B cell (primary cell): ENCODE measurements at regions not wholly inside any gene's neighbourhood (a gene's known extent, or its start where the extent isn't known, plus 50 kb on each side); places are given as distances from the start of the nearest gene placed in this dataset.

Source experiments
- ATAC-seq: fragments of 200-7000 bp; cut with Tn5 transposase; one replicate; pipeline ENCODE4 v1.10.0; 2021; ENCODE audit warnings: low read depth, mild to moderate bottlenecking, moderate number of reproducible peaks, moderate library complexity
- CTCF ChIA-PET: fragments of 350-600 bp; sonication (Branson Sonifier 250); formaldehyde crosslinking; loops from one replicate; lab custom pipeline; 2021; ENCODE audit warnings: antibody characterized with exemption, inconsistent platforms; lab: Charles Lee
- POLR2A ChIA-PET: fragments of 350-600 bp; sonication (Branson Sonifier 250); formaldehyde crosslinking; loops from one replicate; lab custom pipeline; 2021; ENCODE audit warnings: antibody characterized with exemption; lab: Charles Lee
- DNase-seq: peaks from one replicate; pipeline ENCODE4 v3.0.0; 2013
- H2AFZ ChIP-seq: 2 replicates; pipeline ENCODE4 v1.6.1; 2012; ENCODE audit warnings: mild to moderate bottlenecking, low read depth, low read length; ENCODE audit not compliant: insufficient read depth, poor library complexity, severe bottlenecking
- H3K27ac ChIP-seq, 2 donors: 1 replicate in 1 of 2; 2 replicates in 1 of 2; pipeline ENCODE4 v1.5.1; 2012 to 2013; ENCODE audit warnings: low read length in 2 of 2, mild to moderate bottlenecking in 2 of 2, moderate library complexity in 1 of 2
- H3K27me3 ChIP-seq, 4 experiments: fragments of 200-600 bp in 1 of 4; sonication (generic) in 1 of 4; replicated peaks in 1 of 4; 1 replicate in 2 of 4; 2 replicates in 2 of 4; pipeline versions ENCODE4 v1.6.1 to v1.7.0; 2013 to 2016; ENCODE audit warnings: low read length in 3 of 4, mild to moderate bottlenecking in 2 of 4, mixed read lengths in 1 of 4, moderate library complexity in 1 of 4; ENCODE audit not compliant: insufficient read depth in 4 of 4, control insufficient read depth in 3 of 4; ENCODE audit errors: control extremely low read depth in 1 of 4
- H3K36me3 ChIP-seq, 2 experiments: replicated peaks in 1 of 2; 1 replicate in 1 of 2; 2 replicates in 1 of 2; pipeline versions ENCODE4 v1.6.1 to v1.7.1; 2013; ENCODE audit warnings: low read length in 1 of 2; ENCODE audit not compliant: insufficient read depth in 2 of 2, control insufficient read depth in 1 of 2; ENCODE audit errors: control extremely low read depth in 1 of 2, extremely low read depth in 1 of 2
- H3K4me1 ChIP-seq, 2 donors: fragments of 200-600 bp in 1 of 2; sonication (generic) in 1 of 2; 1 replicate in 1 of 2; 2 replicates in 1 of 2; pipeline versions ENCODE4 v1.5.1 to v1.6.1; 2013 to 2017; ENCODE audit warnings: low read length in 2 of 2; ENCODE audit not compliant: control insufficient read depth in 2 of 2, insufficient read depth in 2 of 2
- H3K4me2 ChIP-seq: replicated peaks from 2 replicates; pipeline ENCODE3; 2012; ENCODE audit warnings: mild to moderate bottlenecking, low read depth, low read length; ENCODE audit not compliant: poor library complexity, severe bottlenecking
- H3K4me3 ChIP-seq, 5 experiments: fragments of 200-600 bp in 1 of 5; sonication (generic) in 1 of 5; 1 replicate in 3 of 5; 2 replicates in 2 of 5; pipeline versions ENCODE4 v1.5.1 to v1.7.0; 2011 to 2016; ENCODE audit warnings: low read length in 4 of 5, mild to moderate bottlenecking in 4 of 5, low read depth in 2 of 5, control low read depth in 1 of 5, moderate library complexity in 1 of 5; ENCODE audit not compliant: insufficient read depth in 1 of 5; ENCODE audit errors: control extremely low read depth in 1 of 5, extremely low read depth in 1 of 5
- H3K79me2 ChIP-seq: fragments of 200-600 bp; sonication (generic); one replicate; pipeline ENCODE4 v1.6.0; 2016; ENCODE audit warnings: low read length; ENCODE audit not compliant: control insufficient read depth, insufficient read depth
- H3K9ac ChIP-seq: fragments of 200-600 bp; sonication (generic); 2 replicates; pipeline ENCODE4 v1.6.1; 2017; ENCODE audit warnings: mild to moderate bottlenecking, low read length, moderate library complexity
- H3K9me3 ChIP-seq, 3 donors: one replicate each; pipeline versions ENCODE4 v1.6.1 to v1.7.1; 2013; ENCODE audit warnings: low read length in 2 of 3; ENCODE audit not compliant: control insufficient read depth in 2 of 3, insufficient read depth in 1 of 3; ENCODE audit errors: control extremely low read depth in 1 of 3
- H4K20me1 ChIP-seq: 2 replicates; pipeline ENCODE4 v1.6.0; 2012; ENCODE audit warnings: mild to moderate bottlenecking, low read length; ENCODE audit not compliant: insufficient read depth, control insufficient read depth, poor library complexity, severe bottlenecking
- H3K27ac Mint-ChIP-seq: one replicate; pipeline ENCODE4 v1.8.0; 2021; ENCODE audit warnings: mixed read lengths
- H3K27me3 Mint-ChIP-seq: one replicate; pipeline ENCODE4 v1.8.0; 2021; ENCODE audit warnings: mixed read lengths
- H3K4me1 Mint-ChIP-seq: one replicate; pipeline ENCODE4 v1.8.0; 2021; ENCODE audit warnings: mixed read lengths
- H3K4me3 Mint-ChIP-seq: one replicate; pipeline ENCODE4 v1.8.0; 2021; ENCODE audit warnings: mixed read lengths
- H3K9me3 Mint-ChIP-seq: one replicate; pipeline ENCODE4 v1.8.0; 2022; ENCODE audit warnings: mixed read lengths; ENCODE audit not compliant: insufficient read depth
- EZH2 ChIP-seq: IDR thresholded peaks from 2 replicates; pipeline ENCODE4 v1.6.1; 2012; ENCODE audit warnings: borderline replicate concordance, low read depth, mild to moderate bottlenecking, moderate library complexity, low read length; ENCODE audit not compliant: insufficient read depth, poor library complexity, severe bottlenecking
- WGBS: methylation state at CpG from one replicate; pipeline ENCODE4 v1.1.5; 2013; ENCODE audit warnings: missing lambda C conversion rate; ENCODE audit not compliant: insufficient coverage; 5-methylcytosine and 5-hydroxymethylcytosine counted together
- intact Hi-C: fragments of 100-400 bp; cut with micrococcal nuclease; formaldehyde crosslinking; loops from one replicate; pipeline ENCODE4 v1.10.0; 2022
- TF ChIP-seq, protein P1 (sequence below): fragments of 200-600 bp; IDR thresholded peaks from one replicate; pipeline ENCODE4 v1.8.0; 2022; ENCODE audit warnings: antibody characterized with exemption, mild to moderate bottlenecking

DNA sequence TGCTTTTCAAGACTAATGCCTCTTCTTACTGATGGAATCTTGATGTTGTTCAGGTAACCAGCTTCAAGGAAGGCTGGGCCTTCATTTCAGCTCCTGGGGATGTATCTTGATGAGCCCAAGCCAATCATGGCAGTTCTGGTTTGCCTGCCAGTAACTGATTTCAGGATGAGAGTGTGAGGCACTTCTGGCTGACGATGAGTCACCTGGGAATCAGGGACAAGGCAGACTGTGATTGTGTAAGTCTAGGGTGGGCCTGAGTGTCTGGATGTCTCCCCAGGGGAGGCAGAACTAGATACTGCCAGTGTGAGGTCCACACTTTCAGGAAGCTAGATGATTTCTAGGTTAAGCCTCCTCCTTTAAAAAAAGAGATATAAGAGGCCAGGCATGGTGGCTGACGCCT lies 77.3 kb upstream of the KL start:
- no peaks in the 10 kb centered on the region for H3K27me3 ChIP-seq
- H3K4me2 ChIP-seq: no peak overlapping the region
- no peaks in the 10 kb centered on the region for H3K4me1 ChIP-seq
- no peak overlapping the region for H3K9ac ChIP-seq
- no peaks in the 10 kb centered on the region for H3K36me3 ChIP-seq
- ChIA-PET CTCF (no interaction called here), POLR2A (no interaction called here)
- H3K27ac ChIP-seq: no peak overlapping the region
- DNase-seq (no peak), ATAC-seq (no peak)
- WGBS: 93% methylated on average over 2 of the region's 2 CpGs
- no peaks in the 10 kb centered on the region for H3K79me2 ChIP-seq
- no peak for TF ChIP-seq EZH2
- TF ChIP-seq, protein P1, sequence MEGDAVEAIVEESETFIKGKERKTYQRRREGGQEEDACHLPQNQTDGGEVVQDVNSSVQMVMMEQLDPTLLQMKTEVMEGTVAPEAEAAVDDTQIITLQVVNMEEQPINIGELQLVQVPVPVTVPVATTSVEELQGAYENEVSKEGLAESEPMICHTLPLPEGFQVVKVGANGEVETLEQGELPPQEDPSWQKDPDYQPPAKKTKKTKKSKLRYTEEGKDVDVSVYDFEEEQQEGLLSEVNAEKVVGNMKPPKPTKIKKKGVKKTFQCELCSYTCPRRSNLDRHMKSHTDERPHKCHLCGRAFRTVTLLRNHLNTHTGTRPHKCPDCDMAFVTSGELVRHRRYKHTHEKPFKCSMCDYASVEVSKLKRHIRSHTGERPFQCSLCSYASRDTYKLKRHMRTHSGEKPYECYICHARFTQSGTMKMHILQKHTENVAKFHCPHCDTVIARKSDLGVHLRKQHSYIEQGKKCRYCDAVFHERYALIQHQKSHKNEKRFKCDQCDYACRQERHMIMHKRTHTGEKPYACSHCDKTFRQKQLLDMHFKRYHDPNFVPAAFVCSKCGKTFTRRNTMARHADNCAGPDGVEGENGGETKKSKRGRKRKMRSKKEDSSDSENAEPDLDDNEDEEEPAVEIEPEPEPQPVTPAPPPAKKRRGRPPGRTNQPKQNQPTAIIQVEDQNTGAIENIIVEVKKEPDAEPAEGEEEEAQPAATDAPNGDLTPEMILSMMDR: no peak
- no peak overlapping the region for H2AFZ ChIP-seq
- H3K27ac Mint-ChIP-seq: no peak overlapping the region
- H3K27me3 Mint-ChIP-seq: peaks cover 31% of the 10 kb centered on the region
- no peak overlapping the region for H3K4me3 Mint-ChIP-seq
- H4K20me1 ChIP-seq: no peaks in the 10 kb centered on the region
- no peak overlapping the region for H3K4me3 ChIP-seq
- no peaks in the 10 kb centered on the region for H3K4me1 Mint-ChIP-seq
- H3K9me3 Mint-ChIP-seq: no peaks in the 10 kb centered on the region
- H3K9me3 ChIP-seq: peaks cover 0 to 10% (median 0%) of the 10 kb centered on the region in 3 donors
- intact Hi-C loops: no loop called here

DNA sequence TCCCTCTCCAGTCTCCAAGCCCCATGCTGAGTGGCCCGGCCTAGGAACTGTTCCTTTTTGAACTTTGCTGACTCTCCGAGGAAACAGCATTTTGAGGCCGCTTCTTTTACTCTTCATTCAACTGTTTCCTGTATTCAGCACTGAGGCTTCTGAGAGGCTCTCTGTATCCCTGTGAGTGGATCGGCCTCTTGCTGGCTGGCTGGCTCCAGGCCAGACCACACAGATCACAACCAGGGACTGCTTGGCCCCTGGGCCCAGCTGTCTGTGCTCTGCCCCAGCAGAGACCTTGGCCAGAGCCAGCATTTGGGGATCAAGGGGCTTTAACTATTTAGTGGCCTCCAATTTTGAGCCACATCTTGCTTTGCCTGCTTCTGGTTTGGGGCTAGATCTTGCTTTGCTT lies 75.6 kb upstream of the KL start:
- Mint-ChIP-seq H3K4me3 (no peak overlapping the region), H3K27me3 (peaks cover 29% of the 10 kb centered on the region), H3K9me3 (no peaks in the 10 kb centered on the region), H3K27ac (no peak overlapping the region), H3K4me1 (no peaks in the 10 kb centered on the region)
- DNase-seq: no peak
- WGBS: 9% methylated on average over 4 of the region's 4 CpGs
- POLR2A ChIA-PET: no interaction called here
- no peaks in the 10 kb centered on the region for H4K20me1 ChIP-seq
- no peak for ATAC-seq
- H3K27ac ChIP-seq: no peak overlapping the region
- no peak overlapping the region for H3K9ac ChIP-seq
- intact Hi-C loops: no loop called here
- no peaks in the 10 kb centered on the region for H3K36me3 ChIP-seq
- no peak overlapping the region for H3K4me3 ChIP-seq
- no peaks in the 10 kb centered on the region for H3K27me3 ChIP-seq
- CTCF ChIA-PET: no interaction called here
- H3K79me2 ChIP-seq: no peaks in the 10 kb centered on the region
- no peak overlapping the region for H3K4me2 ChIP-seq
- TF ChIP-seq, protein P1: no peak
- no peak for TF ChIP-seq EZH2
- peaks cover 0 to 10% (median 0%) of the 10 kb centered on the region in 3 donors for H3K9me3 ChIP-seq
- no peak overlapping the region for H2AFZ ChIP-seq
- no peaks in the 10 kb centered on the region for H3K4me1 ChIP-seq
